22Rv1 (cell line): ENCODE measurements at regions not wholly inside any gene's neighbourhood (a gene's known extent, or its start where the extent isn't known, plus 50 kb on each side); places are given as distances from the start of the nearest gene placed in this dataset.

ENCODE experiments used
- ZFX ChIP-seq: fragments of 450-650 bp; IDR thresholded peaks from 2 replicates; pipeline ENCODE4 v1.6.1; 2017; ENCODE audit warnings: antibody characterized with exemption, borderline replicate concordance
- TF ChIP-seq, protein P1 (sequence below): fragments of 450-650 bp; IDR thresholded peaks from 2 replicates; pipeline ENCODE4 v1.5.1; 2017; ENCODE audit warnings: mild to moderate bottlenecking

DNA sequence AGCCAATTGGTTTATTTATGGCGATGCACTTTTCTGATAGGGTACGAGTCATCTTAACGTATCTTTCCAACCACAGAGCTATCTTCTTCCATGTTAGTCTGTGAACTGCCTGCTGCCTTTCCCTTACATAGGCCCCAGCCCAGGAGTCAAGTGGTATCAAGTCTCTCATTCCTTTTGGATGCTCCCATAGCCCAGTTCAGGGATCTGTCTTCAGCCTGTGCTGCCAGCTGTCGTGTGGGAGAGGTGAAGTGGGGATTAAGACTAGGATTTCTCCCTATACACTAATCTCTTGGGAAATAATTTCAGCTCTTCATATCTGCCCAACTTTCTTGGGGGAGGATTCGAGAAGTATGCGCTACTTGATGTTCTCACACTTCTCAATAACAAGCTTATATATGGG, 475.7 kb downstream of the EBF1 start:
- TF ChIP-seq, protein P1, sequence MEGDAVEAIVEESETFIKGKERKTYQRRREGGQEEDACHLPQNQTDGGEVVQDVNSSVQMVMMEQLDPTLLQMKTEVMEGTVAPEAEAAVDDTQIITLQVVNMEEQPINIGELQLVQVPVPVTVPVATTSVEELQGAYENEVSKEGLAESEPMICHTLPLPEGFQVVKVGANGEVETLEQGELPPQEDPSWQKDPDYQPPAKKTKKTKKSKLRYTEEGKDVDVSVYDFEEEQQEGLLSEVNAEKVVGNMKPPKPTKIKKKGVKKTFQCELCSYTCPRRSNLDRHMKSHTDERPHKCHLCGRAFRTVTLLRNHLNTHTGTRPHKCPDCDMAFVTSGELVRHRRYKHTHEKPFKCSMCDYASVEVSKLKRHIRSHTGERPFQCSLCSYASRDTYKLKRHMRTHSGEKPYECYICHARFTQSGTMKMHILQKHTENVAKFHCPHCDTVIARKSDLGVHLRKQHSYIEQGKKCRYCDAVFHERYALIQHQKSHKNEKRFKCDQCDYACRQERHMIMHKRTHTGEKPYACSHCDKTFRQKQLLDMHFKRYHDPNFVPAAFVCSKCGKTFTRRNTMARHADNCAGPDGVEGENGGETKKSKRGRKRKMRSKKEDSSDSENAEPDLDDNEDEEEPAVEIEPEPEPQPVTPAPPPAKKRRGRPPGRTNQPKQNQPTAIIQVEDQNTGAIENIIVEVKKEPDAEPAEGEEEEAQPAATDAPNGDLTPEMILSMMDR: no peak
- no peak for TF ChIP-seq ZFX
